ENCODE measurements at regions not wholly inside any gene's neighbourhood (a gene's known extent, or its start where the extent isn't known, plus 50 kb on each side); places are given as distances from the start of the nearest gene placed in this dataset.

- TF ChIP-seq, protein P1, sequence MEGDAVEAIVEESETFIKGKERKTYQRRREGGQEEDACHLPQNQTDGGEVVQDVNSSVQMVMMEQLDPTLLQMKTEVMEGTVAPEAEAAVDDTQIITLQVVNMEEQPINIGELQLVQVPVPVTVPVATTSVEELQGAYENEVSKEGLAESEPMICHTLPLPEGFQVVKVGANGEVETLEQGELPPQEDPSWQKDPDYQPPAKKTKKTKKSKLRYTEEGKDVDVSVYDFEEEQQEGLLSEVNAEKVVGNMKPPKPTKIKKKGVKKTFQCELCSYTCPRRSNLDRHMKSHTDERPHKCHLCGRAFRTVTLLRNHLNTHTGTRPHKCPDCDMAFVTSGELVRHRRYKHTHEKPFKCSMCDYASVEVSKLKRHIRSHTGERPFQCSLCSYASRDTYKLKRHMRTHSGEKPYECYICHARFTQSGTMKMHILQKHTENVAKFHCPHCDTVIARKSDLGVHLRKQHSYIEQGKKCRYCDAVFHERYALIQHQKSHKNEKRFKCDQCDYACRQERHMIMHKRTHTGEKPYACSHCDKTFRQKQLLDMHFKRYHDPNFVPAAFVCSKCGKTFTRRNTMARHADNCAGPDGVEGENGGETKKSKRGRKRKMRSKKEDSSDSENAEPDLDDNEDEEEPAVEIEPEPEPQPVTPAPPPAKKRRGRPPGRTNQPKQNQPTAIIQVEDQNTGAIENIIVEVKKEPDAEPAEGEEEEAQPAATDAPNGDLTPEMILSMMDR (IDR thresholded peaks at IDR 0.05) = no peak
- TF ChIP-seq EZH2 (IDR thresholded peaks at IDR 0.05) = no peak
- TF ChIP-seq EZH2phosphoT487 (IDR thresholded peaks at IDR 0.05) = no peak
Observed at GRCh38 chr5:44160369-44160768, 228.9 kb downstream of the FGF10 start.

All from neural progenitor cell (in vitro differentiated cells).